K562 (cell line): ENCODE measurements at regions not wholly inside any gene's neighbourhood (a gene's known extent, or its start where the extent isn't known, plus 50 kb on each side); places are given as distances from the start of the nearest gene placed in this dataset.

Source experiments
- GATA2 ChIP-seq: sonication (generic); formaldehyde crosslinking; IDR thresholded peaks from 2 replicates; pipeline ENCODE4 v1.4.0; 2020; ENCODE audit warnings: mild to moderate bottlenecking, missing genetic modification reagents
- KDM2B ChIP-seq: fragments of 250-450 bp; sonication (Bioruptor Pico); IDR thresholded peaks from 2 replicates; pipeline ENCODE4 v1.8.0; 2021; ENCODE audit warnings: mild to moderate bottlenecking, moderate library complexity
- MCM7 ChIP-seq, 2 experiments: fragments of 450-650 bp; IDR thresholded peaks; 2 replicates each; pipeline ENCODE4 v1.6.1; 2016 to 2018
- NR2F6 ChIP-seq: fragments of 450-650 bp; formaldehyde crosslinking; IDR thresholded peaks from 2 replicates; pipeline ENCODE4 v1.4.0; 2020; ENCODE audit warnings: mild to moderate bottlenecking
- POLR2AphosphoS2 ChIP-seq: IDR thresholded peaks from 2 replicates; pipeline ENCODE4 v1.6.1; 2012; ENCODE audit warnings: low read length, improper control_type of control experiment
- POLR2AphosphoS5 ChIP-seq: IDR thresholded peaks from 2 replicates; pipeline ENCODE4 v1.6.1; 2011; ENCODE audit warnings: mild to moderate bottlenecking, low read depth, low read length, moderate library complexity; ENCODE audit not compliant: control insufficient read depth, insufficient read depth
- TEAD4 ChIP-seq, 2 experiments: sonication (generic) in 1 of 2; formaldehyde crosslinking in 1 of 2; IDR thresholded peaks; 2 replicates each; pipeline versions ENCODE4 v1.6.1 to v1.8.0; 2012 to 2022; ENCODE audit warnings: borderline replicate concordance in 1 of 2, inconsistent platforms in 1 of 2, low read length in 1 of 2, mild to moderate bottlenecking in 1 of 2, missing genetic modification reagents in 1 of 2
- ZNF121 ChIP-seq: sonication (generic); formaldehyde crosslinking; conservative IDR thresholded peaks from 2 replicates; pipeline ENCODE4 v1.8.0; 2022; ENCODE audit warnings: missing genetic modification reagents
- ZNF24 ChIP-seq: fragments of 450-650 bp; IDR thresholded peaks from 2 replicates; pipeline ENCODE4 v1.6.1; 2016
- TF ChIP-seq, protein P1 (sequence below): fragments of 250-450 bp; sonication (Bioruptor Pico); IDR thresholded peaks from 2 replicates; pipeline ENCODE4 v1.8.0; 2021; ENCODE audit warnings: moderate library complexity, mild to moderate bottlenecking, inconsistent platforms
- TF ChIP-seq, protein P2 (sequence below), 3 experiments: IDR thresholded peaks in 2 of 3; conservative IDR thresholded peaks in 1 of 3; 2 replicates each; pipeline ENCODE4 v1.5.1; 2011 to 2012; ENCODE audit warnings: low read length in 3 of 3, mild to moderate bottlenecking in 3 of 3, control low read depth in 2 of 3, improper control_type of control experiment in 1 of 3, inconsistent platforms in 1 of 3, low read depth in 1 of 3, mixed read lengths in 1 of 3, moderate library complexity in 1 of 3; ENCODE audit not compliant: insufficient read depth in 2 of 3
- TF ChIP-seq, protein P3 (sequence below): fragments of 450-650 bp; formaldehyde crosslinking; IDR thresholded peaks from 2 replicates; pipeline ENCODE4 v1.4.0; 2020; ENCODE audit warnings: mild to moderate bottlenecking, mixed read lengths

DNA sequence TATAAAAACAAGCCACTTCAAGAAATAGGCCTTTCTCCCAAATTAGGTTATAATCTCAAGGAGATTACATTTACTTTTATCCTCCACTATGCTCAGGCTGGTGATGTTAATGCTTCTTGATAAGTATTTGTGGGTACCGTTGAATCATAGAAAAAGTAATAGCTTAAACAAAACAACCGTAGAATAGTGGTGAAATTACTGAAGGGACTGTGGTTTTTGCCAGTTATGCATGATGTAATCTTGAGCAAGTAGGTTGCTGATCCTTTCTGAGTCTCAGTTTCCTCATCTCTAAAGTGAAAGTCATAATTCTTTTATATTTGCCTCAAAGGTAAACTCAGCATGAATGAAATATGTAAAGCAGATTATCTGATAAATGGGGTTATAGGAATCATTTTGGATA lies 187.3 kb upstream of the JAG1 start:
- TF ChIP-seq ZNF24 (no peak), MCM7 (IDR thresholded peaks at IDR 0.05) (no peak), POLR2AphosphoS2 (no peak), NR2F6 (CRISPR knock-in tag) (no peak), GATA2 (no peak), ZNF121 (CRISPR knock-in tag) (no peak), POLR2AphosphoS5 (no peak), TEAD4 (IDR thresholded peaks at IDR 0.05; ENCODE audit: low read length) (no peak), TEAD4 (CRISPR knock-in tag; IDR thresholded peaks at IDR 0.05; ENCODE audit: borderline replicate concordance) (no peak), KDM2B (CRISPR knock-in tag) (no peak)
- TF ChIP-seq, protein P1, sequence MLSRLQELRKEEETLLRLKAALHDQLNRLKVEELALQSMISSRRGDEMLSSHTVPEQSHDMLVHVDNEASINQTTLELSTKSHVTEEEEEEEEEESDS (CRISPR knock-in tag), result no peak
- TF ChIP-seq, protein P2, sequence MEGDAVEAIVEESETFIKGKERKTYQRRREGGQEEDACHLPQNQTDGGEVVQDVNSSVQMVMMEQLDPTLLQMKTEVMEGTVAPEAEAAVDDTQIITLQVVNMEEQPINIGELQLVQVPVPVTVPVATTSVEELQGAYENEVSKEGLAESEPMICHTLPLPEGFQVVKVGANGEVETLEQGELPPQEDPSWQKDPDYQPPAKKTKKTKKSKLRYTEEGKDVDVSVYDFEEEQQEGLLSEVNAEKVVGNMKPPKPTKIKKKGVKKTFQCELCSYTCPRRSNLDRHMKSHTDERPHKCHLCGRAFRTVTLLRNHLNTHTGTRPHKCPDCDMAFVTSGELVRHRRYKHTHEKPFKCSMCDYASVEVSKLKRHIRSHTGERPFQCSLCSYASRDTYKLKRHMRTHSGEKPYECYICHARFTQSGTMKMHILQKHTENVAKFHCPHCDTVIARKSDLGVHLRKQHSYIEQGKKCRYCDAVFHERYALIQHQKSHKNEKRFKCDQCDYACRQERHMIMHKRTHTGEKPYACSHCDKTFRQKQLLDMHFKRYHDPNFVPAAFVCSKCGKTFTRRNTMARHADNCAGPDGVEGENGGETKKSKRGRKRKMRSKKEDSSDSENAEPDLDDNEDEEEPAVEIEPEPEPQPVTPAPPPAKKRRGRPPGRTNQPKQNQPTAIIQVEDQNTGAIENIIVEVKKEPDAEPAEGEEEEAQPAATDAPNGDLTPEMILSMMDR (IDR thresholded peaks at IDR 0.05 in 2 of 3, conservative IDR thresholded peaks at IDR 0.05 in 1 of 3; ENCODE audit: insufficient read depth in 2 of 3, low read depth in 1 of 3, low read length in 3 of 3), result no peak
- TF ChIP-seq, protein P3, sequence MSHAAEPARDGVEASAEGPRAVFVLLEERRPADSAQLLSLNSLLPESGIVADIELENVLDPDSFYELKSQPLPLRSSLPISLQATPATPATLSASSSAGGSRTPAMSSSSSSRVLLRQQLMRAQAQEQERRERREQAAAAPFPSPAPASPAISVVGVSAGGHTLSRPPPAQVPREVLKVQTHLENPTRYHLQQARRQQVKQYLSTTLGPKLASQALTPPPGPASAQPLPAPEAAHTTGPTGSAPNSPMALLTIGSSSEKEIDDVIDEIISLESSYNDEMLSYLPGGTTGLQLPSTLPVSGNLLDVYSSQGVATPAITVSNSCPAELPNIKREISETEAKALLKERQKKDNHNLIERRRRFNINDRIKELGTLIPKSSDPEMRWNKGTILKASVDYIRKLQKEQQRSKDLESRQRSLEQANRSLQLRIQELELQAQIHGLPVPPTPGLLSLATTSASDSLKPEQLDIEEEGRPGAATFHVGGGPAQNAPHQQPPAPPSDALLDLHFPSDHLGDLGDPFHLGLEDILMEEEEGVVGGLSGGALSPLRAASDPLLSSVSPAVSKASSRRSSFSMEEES (CRISPR knock-in tag), result no peak
